GM06990 (cell line): ENCODE measurements at regions not wholly inside any gene's neighbourhood (a gene's known extent, or its start where the extent isn't known, plus 50 kb on each side); places are given as distances from the start of the nearest gene placed in this dataset.

Source experiments
- DNase-seq: peaks from one replicate; pipeline ENCODE4 v3.0.0-alpha.2; 2011; ENCODE audit not compliant: insufficient read length; ENCODE audit errors: extremely low read depth
- H3K27me3 ChIP-seq: replicated peaks from 2 replicates; pipeline ENCODE4 v1.6.0; 2011; ENCODE audit warnings: low read length; ENCODE audit not compliant: control insufficient read depth, insufficient read depth
- H3K36me3 ChIP-seq: 2 replicates; pipeline ENCODE4 v1.5.1; 2011; ENCODE audit warnings: low read length; ENCODE audit not compliant: control insufficient read depth, insufficient read depth
- H3K4me3 ChIP-seq: replicated peaks from 2 replicates; pipeline ENCODE4 v1.5.1; 2011; ENCODE audit warnings: low read depth, mild to moderate bottlenecking, control low read depth, low read length
- CTCF ChIP-seq: IDR thresholded peaks from 2 replicates; pipeline ENCODE4 v1.5.1; 2011; ENCODE audit warnings: low read length, control low read depth, mild to moderate bottlenecking, inconsistent platforms; ENCODE audit not compliant: insufficient read depth, poor library complexity, severe bottlenecking

- Histone ChIP-seq H3K4me3 (no peak overlapping the region), H3K27me3 (no peaks in the 10 kb centered on the region), H3K36me3 (no peaks in the 10 kb centered on the region)
- DNase-seq = no peak
- TF ChIP-seq CTCF = no peak
Measured at GRCh38 chr4:58935332-58935731, 1825.1 kb upstream of the IGFBP7 start.

- Histone ChIP-seq H3K36me3 (no peaks in the 10 kb centered on the region), H3K27me3 (no peaks in the 10 kb centered on the region), H3K4me3 (no peak overlapping the region)
- TF ChIP-seq CTCF = no peak
- DNase-seq = no peak
Measured at GRCh38 chr4:58936436-58936835, 1826.3 kb upstream of the IGFBP7 start.

- no peak for TF ChIP-seq CTCF
Measured at GRCh38 chr4:58940167-58940566, 1830.0 kb upstream of the IGFBP7 start.

GRCh38 chr4:58941286-58941685 lies 1831.1 kb upstream of the IGFBP7 start:
- Histone ChIP-seq H3K27me3 (no peaks in the 10 kb centered on the region), H3K4me3 (no peak overlapping the region), H3K36me3 (no peaks in the 10 kb centered on the region)
- DNase-seq = no peak
- no peak for TF ChIP-seq CTCF

More at GRCh38 chr4:58940167-58940566, 1830.0 kb upstream of the IGFBP7 start:
- Histone ChIP-seq H3K4me3 (no peak overlapping the region), H3K36me3 (no peaks in the 10 kb centered on the region), H3K27me3 (no peaks in the 10 kb centered on the region)
- no peak for DNase-seq

- TF ChIP-seq CTCF = no peak
- no peak for DNase-seq
- Histone ChIP-seq H3K36me3 (no peaks in the 10 kb centered on the region), H3K27me3 (no peaks in the 10 kb centered on the region), H3K4me3 (no peak overlapping the region)
Measured at GRCh38 chr4:58953575-58953974, 1843.4 kb upstream of the IGFBP7 start.

- no peaks in the 10 kb centered on the region for H3K27me3 ChIP-seq
- no peak overlapping the region for H3K4me3 ChIP-seq
- no peak for TF ChIP-seq CTCF
- H3K36me3 ChIP-seq = no peaks in the 10 kb centered on the region
- DNase-seq = no peak
Measured at GRCh38 chr4:58957711-58958110, 1847.5 kb upstream of the IGFBP7 start.
